Smooth muscle cell (in vitro differentiated cells): ENCODE measurements at regions not wholly inside any gene's neighbourhood (a gene's known extent, or its start where the extent isn't known, plus 50 kb on each side); places are given as distances from the start of the nearest gene placed in this dataset.
A peak's percentile ranks its signal among the peaks of the same experiment; 100 is the strongest.

Source experiments
- DNase-seq: peaks from one replicate; lab custom pipeline; 2025; ENCODE audit not compliant: unreplicated experiment; lab: John Stamatoyannopoulos, UW
- H2AFZ ChIP-seq: fragments of 200-600 bp; sonication (generic); 2 replicates; pipeline ENCODE4 v1.6.0; 2016; ENCODE audit warnings: antibody characterized with exemption, low read depth, mild to moderate bottlenecking
- H3F3A ChIP-seq: fragments of 200-600 bp; sonication (generic); 2 replicates; pipeline ENCODE4 v1.6.0; 2017; ENCODE audit warnings: antibody characterized with exemption, low read depth
- H3K27ac ChIP-seq: fragments of 200-600 bp; sonication (generic); 2 replicates; pipeline ENCODE4 v1.5.1; 2016; ENCODE audit warnings: low read depth, mild to moderate bottlenecking
- H3K27me3 ChIP-seq: fragments of 200-600 bp; sonication (generic); 2 replicates; pipeline ENCODE4 v1.6.1; 2016; ENCODE audit warnings: low read depth, mild to moderate bottlenecking
- H3K36me3 ChIP-seq: fragments of 200-600 bp; sonication (generic); 2 replicates; pipeline ENCODE4 v1.5.1; 2016; ENCODE audit warnings: low read depth
- H3K4me1 ChIP-seq: fragments of 200-600 bp; sonication (generic); 2 replicates; pipeline ENCODE4 v1.5.1; 2016; ENCODE audit warnings: low read depth
- H3K4me2 ChIP-seq: fragments of 200-600 bp; sonication (generic); 2 replicates; pipeline ENCODE4 v1.6.0; 2016; ENCODE audit warnings: mild to moderate bottlenecking
- H3K4me3 ChIP-seq: fragments of 200-600 bp; sonication (generic); 2 replicates; pipeline ENCODE4 v1.5.1; 2016; ENCODE audit warnings: mild to moderate bottlenecking
- H3K79me2 ChIP-seq: fragments of 200-600 bp; sonication (generic); 2 replicates; pipeline ENCODE4 v1.6.0; 2016; ENCODE audit warnings: low read depth, mild to moderate bottlenecking
- H3K9ac ChIP-seq: fragments of 200-600 bp; sonication (generic); 2 replicates; pipeline ENCODE4 v1.6.0; 2016; ENCODE audit warnings: low read depth
- H3K9me3 ChIP-seq: fragments of 200-600 bp; sonication (generic); replicated peaks from 2 replicates; pipeline ENCODE4 v1.5.1; 2016; ENCODE audit warnings: low read depth
- H4K20me1 ChIP-seq: fragments of 200-600 bp; sonication (generic); 2 replicates; pipeline ENCODE4 v1.6.0; 2016; ENCODE audit warnings: low read depth
- CTCF ChIP-seq: fragments of 200-600 bp; sonication (generic); IDR thresholded peaks from 2 replicates; pipeline ENCODE4 v1.5.1; 2017; ENCODE audit warnings: borderline replicate concordance, mild to moderate bottlenecking, antibody characterized with exemption; ENCODE audit not compliant: insufficient read depth, poor library complexity, severe bottlenecking
- WGBS: methylation state at CpG from one replicate; pipeline ENCODE4 v1.1.7; 2016; ENCODE audit warnings: low lambda C conversion rate; 5-methylcytosine and 5-hydroxymethylcytosine counted together

GRCh38 chr7:84783141-84783778 lies 403.6 kb downstream of the SEMA3D start:
- Histone ChIP-seq H3K4me3 (peak overlapping the region; percentile 15), H3K27ac (no peak overlapping the region), H3K79me2 (no peaks in the 10 kb centered on the region), H3K36me3 (no peaks in the 10 kb centered on the region), H3K4me1 (peaks cover 6% of the 10 kb centered on the region), H3K27me3 (no peaks in the 10 kb centered on the region), H3K9me3 (no peaks in the 10 kb centered on the region), H3F3A (no peaks in the 10 kb centered on the region), H2AFZ (peak overlapping the region; percentile 89), H3K4me2 (peak overlapping the region; percentile 68), H4K20me1 (no peaks in the 10 kb centered on the region), H3K9ac (no peak overlapping the region)
- DNase-seq, result no peak
- 43% methylated on average over 2 of the region's 2 CpGs for WGBS
- TF ChIP-seq CTCF, result no peak

GRCh38 chr7:84781838-84782237 lies 405.0 kb downstream of the SEMA3D start:
- Histone ChIP-seq H4K20me1 (no peaks in the 10 kb centered on the region), H3K27me3 (no peaks in the 10 kb centered on the region), H3K4me1 (peaks cover 6% of the 10 kb centered on the region), H3K4me2 (no peak overlapping the region), H3K9ac (no peak overlapping the region), H3K27ac (no peak overlapping the region), H2AFZ (no peak overlapping the region), H3K36me3 (no peaks in the 10 kb centered on the region), H3K9me3 (no peaks in the 10 kb centered on the region), H3K4me3 (no peak overlapping the region), H3K79me2 (no peaks in the 10 kb centered on the region), H3F3A (no peaks in the 10 kb centered on the region)
- no peak for TF ChIP-seq CTCF
- no peak for DNase-seq
- WGBS, result 97% methylated on average over 2 of the region's 2 CpGs

GRCh38 chr7:84780158-84781124 lies 406.4 kb downstream of the SEMA3D start:
- Histone ChIP-seq H4K20me1 (no peaks in the 10 kb centered on the region), H3K9me3 (no peaks in the 10 kb centered on the region)

More at GRCh38 chr7:84780158-84781124, 406.4 kb downstream of the SEMA3D start:
- no peak for DNase-seq
- Histone ChIP-seq H3K36me3 (no peaks in the 10 kb centered on the region), H3K4me1 (peaks cover 6% of the 10 kb centered on the region), H3K79me2 (no peaks in the 10 kb centered on the region), H3K27me3 (no peaks in the 10 kb centered on the region), H2AFZ (no peak overlapping the region), H3F3A (no peaks in the 10 kb centered on the region), H3K9ac (no peak overlapping the region), H3K27ac (no peak overlapping the region), H3K4me3 (no peak overlapping the region), H3K4me2 (no peak overlapping the region)
- 92% methylated on average over 10 of the region's 10 CpGs for WGBS
- no peak for TF ChIP-seq CTCF
